ENCODE measurements at regions not wholly inside any gene's neighbourhood (a gene's known extent, or its start where the extent isn't known, plus 50 kb on each side); places are given as distances from the start of the nearest gene placed in this dataset.

GRCh38 chr4:67124716-67125115 lies 420.6 kb downstream of the CENPC start:
- no peak for DNase-seq (ENCODE audit: low read depth, low spot score)
- H3K27ac ChIP-seq (ENCODE audit: low read length), result no peak overlapping the region
- no TSS peak for BruUV-seq (replicated peaks)
- no peak overlapping the region for H3K4me3 ChIP-seq (ENCODE audit: low read depth in 2 of 2, low read length in 2 of 2)
- intact Hi-C loops (cut with micrococcal nuclease; ENCODE audit: unreplicated experiment) (no loop called here), in situ Hi-C loops (cut with HindIII; ENCODE audit: low pct_unique_long_range_greater_than_20kb, low sequenced_read_pairs) (no loop called here)
- no peak for ATAC-seq
- ChIA-PET POLR2A (no interaction called here), CTCF (no interaction called here)
- no peaks in the 10 kb centered on the region for H3K4me1 ChIP-seq (ENCODE audit: control insufficient read depth, insufficient read depth, low read length)
- no peaks in the 10 kb centered on the region for H3K27me3 ChIP-seq (ENCODE audit: control insufficient read depth, insufficient read depth, low read length)
- H3K9me3 ChIP-seq (ENCODE audit: control insufficient read depth, insufficient read depth, low read depth, low read length), result no peaks in the 10 kb centered on the region
- H3K36me3 ChIP-seq (ENCODE audit: control insufficient read depth, insufficient read depth, low read length), result no peaks in the 10 kb centered on the region
- TF ChIP-seq CTCF (IDR thresholded peaks at IDR 0.05) (no peak), REST (IDR thresholded peaks at IDR 0.05; ENCODE audit: insufficient read depth in 1 of 2, low read depth in 2 of 2, low read length in 1 of 2) (no peak), SIN3A (IDR thresholded peaks at IDR 0.05; ENCODE audit: borderline replicate concordance, insufficient read depth, low read depth, low read length) (no peak)

- in situ Hi-C loops (cut with HindIII; ENCODE audit: low pct_unique_long_range_greater_than_20kb, low sequenced_read_pairs), result no loop called here
- no peak overlapping the region for H3K4me3 ChIP-seq (ENCODE audit: low read depth in 2 of 2, low read length in 2 of 2)
- no peak for ATAC-seq
- H3K36me3 ChIP-seq (ENCODE audit: control insufficient read depth, insufficient read depth, low read length), result no peaks in the 10 kb centered on the region
- H3K27ac ChIP-seq (ENCODE audit: low read length), result no peak overlapping the region
- no peaks in the 10 kb centered on the region for H3K4me1 ChIP-seq (ENCODE audit: control insufficient read depth, insufficient read depth, low read length)
- ChIA-PET POLR2A (no interaction called here), CTCF (interaction anchor here (0.7 kb wide), 1 partner anchor 76 kb away, joined by 7 read pairs; no protein-coding TSS in a partner anchor)
- TF ChIP-seq TCF7L2 (IDR thresholded peaks at IDR 0.05; ENCODE audit: low read depth, low read length) (no peak), CTCF (IDR thresholded peaks at IDR 0.05) (peak; percentile 27; the same call in 1 of the 2 replicates)
- no peaks in the 10 kb centered on the region for H3K9me3 ChIP-seq (ENCODE audit: control insufficient read depth, insufficient read depth, low read depth, low read length)
- DNase-seq (ENCODE audit: low read depth, low spot score), result no peak
- no peaks in the 10 kb centered on the region for H3K27me3 ChIP-seq (ENCODE audit: control insufficient read depth, insufficient read depth, low read length)
- intact Hi-C loops (cut with micrococcal nuclease; ENCODE audit: unreplicated experiment), result no loop called here
- BruUV-seq (replicated peaks), result no TSS peak
Observed at GRCh38 chr4:67122029-67122428, 423.3 kb downstream of the CENPC start.

GRCh38 chr4:67120369-67120768 lies 424.9 kb downstream of the CENPC start:
- Histone ChIP-seq H3K27ac (ENCODE audit: low read length) (no peak overlapping the region), H3K9me3 (ENCODE audit: control insufficient read depth, insufficient read depth, low read depth, low read length) (no peaks in the 10 kb centered on the region), H3K27me3 (ENCODE audit: control insufficient read depth, insufficient read depth, low read length) (no peaks in the 10 kb centered on the region), H3K4me1 (ENCODE audit: control insufficient read depth, insufficient read depth, low read length) (no peaks in the 10 kb centered on the region), H3K36me3 (ENCODE audit: control insufficient read depth, insufficient read depth, low read length) (no peaks in the 10 kb centered on the region), H3K4me3 (ENCODE audit: low read depth in 2 of 2, low read length in 2 of 2) (no peak overlapping the region)
- in situ Hi-C loops (cut with HindIII; ENCODE audit: low pct_unique_long_range_greater_than_20kb, low sequenced_read_pairs), result no loop called here
- ChIA-PET POLR2A (no interaction called here), CTCF (no interaction called here)
- ATAC-seq, result no peak
- intact Hi-C loops (cut with micrococcal nuclease; ENCODE audit: unreplicated experiment), result no loop called here
- DNase-seq (ENCODE audit: low read depth, low spot score), result no peak
- BruUV-seq (replicated peaks), result no TSS peak
- TF ChIP-seq SIN3A (IDR thresholded peaks at IDR 0.05; ENCODE audit: borderline replicate concordance, insufficient read depth, low read depth, low read length), result no peak
- TF ChIP-seq TCF7L2 (IDR thresholded peaks at IDR 0.05; ENCODE audit: low read depth, low read length), result no peak
- TF ChIP-seq REST (IDR thresholded peaks at IDR 0.05; ENCODE audit: insufficient read depth in 1 of 2, low read depth in 2 of 2, low read length in 1 of 2), result no peak
- TF ChIP-seq POLR2AphosphoS5 (IDR thresholded peaks at IDR 0.05; ENCODE audit: low read depth, low read length), result no peak
- no peak for TF ChIP-seq CTCF (IDR thresholded peaks at IDR 0.05)

Data from Panc1 (cell line).